ENCODE measurements at regions not wholly inside any gene's neighbourhood (a gene's known extent, or its start where the extent isn't known, plus 50 kb on each side); places are given as distances from the start of the nearest gene placed in this dataset.

DNA sequence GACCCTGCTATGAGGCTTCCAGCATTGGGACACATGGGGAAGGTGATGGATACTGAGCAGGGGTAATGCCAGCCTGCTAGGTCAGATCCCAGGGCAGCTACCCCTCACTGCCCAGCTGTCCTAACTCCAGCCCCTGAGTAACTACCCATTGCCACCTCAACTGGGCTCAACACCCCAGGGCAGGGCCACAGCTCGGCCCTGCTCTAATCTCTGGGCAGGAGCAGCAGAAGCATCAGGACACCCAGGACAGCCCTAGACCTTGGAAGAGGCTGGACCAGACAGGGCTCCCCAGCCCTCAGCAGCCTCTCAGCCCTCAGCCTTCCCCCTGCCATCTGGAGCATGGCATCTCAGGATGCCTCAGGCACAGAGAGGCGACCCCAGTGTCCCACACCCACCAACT lies 67.4 kb upstream of the TOP1 start:
- TF ChIP-seq OSR1 (CRISPR knock-in tag; IDR thresholded peaks at IDR 0.05) (no peak), PPARA (CRISPR knock-in tag; IDR thresholded peaks at IDR 0.05; ENCODE audit: borderline replicate concordance) (no peak), TCF4 (CRISPR knock-in tag; IDR thresholded peaks at IDR 0.05; ENCODE audit: borderline replicate concordance) (no peak), TOX (CRISPR knock-in tag; IDR thresholded peaks at IDR 0.05; ENCODE audit: borderline replicate concordance) (no peak), ZNF565 (CRISPR knock-in tag; conservative IDR thresholded peaks at IDR 0.05; ENCODE audit: low read depth) (no peak), ESRRG (CRISPR knock-in tag; IDR thresholded peaks at IDR 0.05) (no peak), ARNTL (CRISPR knock-in tag; IDR thresholded peaks at IDR 0.05; ENCODE audit: borderline replicate concordance, low read depth) (no peak), ZFP3 (CRISPR knock-in tag; IDR thresholded peaks at IDR 0.05) (no peak)
- TF ChIP-seq, protein P1, sequence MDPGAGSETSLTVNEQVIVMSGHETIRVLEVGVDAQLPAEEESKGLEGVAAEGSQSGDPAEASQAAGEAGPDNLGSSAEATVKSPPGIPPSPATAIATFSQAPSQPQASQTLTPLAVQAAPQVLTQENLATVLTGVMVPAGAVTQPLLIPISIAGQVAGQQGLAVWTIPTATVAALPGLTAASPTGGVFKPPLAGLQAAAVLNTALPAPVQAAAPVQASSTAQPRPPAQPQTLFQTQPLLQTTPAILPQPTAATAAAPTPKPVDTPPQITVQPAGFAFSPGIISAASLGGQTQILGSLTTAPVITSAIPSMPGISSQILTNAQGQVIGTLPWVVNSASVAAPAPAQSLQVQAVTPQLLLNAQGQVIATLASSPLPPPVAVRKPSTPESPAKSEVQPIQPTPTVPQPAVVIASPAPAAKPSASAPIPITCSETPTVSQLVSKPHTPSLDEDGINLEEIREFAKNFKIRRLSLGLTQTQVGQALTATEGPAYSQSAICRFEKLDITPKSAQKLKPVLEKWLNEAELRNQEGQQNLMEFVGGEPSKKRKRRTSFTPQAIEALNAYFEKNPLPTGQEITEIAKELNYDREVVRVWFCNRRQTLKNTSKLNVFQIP (CRISPR knock-in tag; IDR thresholded peaks at IDR 0.05; ENCODE audit: borderline replicate concordance, low read depth), result no peak
